ENCODE measurements at regions not wholly inside any gene's neighbourhood (a gene's known extent, or its start where the extent isn't known, plus 50 kb on each side); places are given as distances from the start of the nearest gene placed in this dataset.
"Not testable (repeated sequence)": the region's sequence is repeated elsewhere in the genome, so short reads cannot be mapped to it uniquely, and the experiment has no call there.

- intact Hi-C loops (cut with micrococcal nuclease) = not testable (repeated sequence)
Observed at GRCh38 chr4:4031446-4032135, 195.1 kb downstream of the OTOP1 start.

- intact Hi-C loops (cut with micrococcal nuclease) = not testable (repeated sequence)
Observed at GRCh38 chr4:4032364-4032763, 194.4 kb downstream of the OTOP1 start.

- intact Hi-C loops (cut with micrococcal nuclease) = not testable (repeated sequence)
Observed at GRCh38 chr4:4032801-4033605, 193.7 kb downstream of the OTOP1 start.

GRCh38 chr4:4037399-4038138 is 189.2 kb downstream of the OTOP1 start:
- intact Hi-C loops (cut with micrococcal nuclease) = not testable (repeated sequence)

GRCh38 chr4:4045823-4046222 is 180.9 kb downstream of the OTOP1 start:
- intact Hi-C loops (cut with micrococcal nuclease) = not testable (repeated sequence)

GRCh38 chr4:4046686-4047085 is 180.0 kb downstream of the OTOP1 start:
- intact Hi-C loops (cut with micrococcal nuclease) = not testable (repeated sequence)

- intact Hi-C loops (cut with micrococcal nuclease) = not testable (repeated sequence)
Observed at GRCh38 chr4:4047202-4047601, 179.5 kb downstream of the OTOP1 start.

- intact Hi-C loops (cut with micrococcal nuclease) = not testable (repeated sequence)
Observed at GRCh38 chr4:4048227-4048626, 178.5 kb downstream of the OTOP1 start.

- intact Hi-C loops (cut with micrococcal nuclease) = not testable (repeated sequence)
Observed at GRCh38 chr4:4050781-4051180, 175.9 kb downstream of the OTOP1 start.

GRCh38 chr4:4052933-4053332 is 173.8 kb downstream of the OTOP1 start:
- intact Hi-C loops (cut with micrococcal nuclease) = not testable (repeated sequence)

GRCh38 chr4:4057226-4057625 is 169.5 kb downstream of the OTOP1 start:
- intact Hi-C loops (cut with micrococcal nuclease) = not testable (repeated sequence)

GRCh38 chr4:4084171-4084570 is 142.6 kb downstream of the OTOP1 start:
- intact Hi-C loops (cut with micrococcal nuclease) = not testable (repeated sequence)

- intact Hi-C loops (cut with micrococcal nuclease) = not testable (repeated sequence)
Observed at GRCh38 chr4:4089716-4090419, 136.9 kb downstream of the OTOP1 start.

- intact Hi-C loops (cut with micrococcal nuclease) = not testable (repeated sequence)
Observed at GRCh38 chr4:4090720-4091119, 136.0 kb downstream of the OTOP1 start.

GRCh38 chr4:4092159-4092558 is 134.6 kb downstream of the OTOP1 start:
- intact Hi-C loops (cut with micrococcal nuclease) = not testable (repeated sequence)

GRCh38 chr4:4099610-4100009 is 127.1 kb downstream of the OTOP1 start:
- intact Hi-C loops (cut with micrococcal nuclease) = not testable (repeated sequence)

- intact Hi-C loops (cut with micrococcal nuclease) = loop anchor here (5.0 kb wide), 1 partner anchor 120 kb away; no protein-coding TSS in a partner anchor
Observed at GRCh38 chr4:4106923-4107322, 119.8 kb downstream of the OTOP1 start.

GRCh38 chr4:4107411-4108107 is 119.2 kb downstream of the OTOP1 start:
- intact Hi-C loops (cut with micrococcal nuclease) = loop anchor here (5.0 kb wide), 1 partner anchor 120 kb away; no protein-coding TSS in a partner anchor

GRCh38 chr4:4115381-4115780 is 111.3 kb downstream of the OTOP1 start:
- intact Hi-C loops (cut with micrococcal nuclease) = loop anchor here (5.0 kb wide), 1 partner anchor 37 kb away; no protein-coding TSS in a partner anchor

- intact Hi-C loops (cut with micrococcal nuclease) = loop anchor here (5.0 kb wide), 1 partner anchor 35 kb away; no protein-coding TSS in a partner anchor
Observed at GRCh38 chr4:4116901-4117300, 109.8 kb downstream of the OTOP1 start.

Measured in T-helper 1 cell treated with Interleukin-12 subunit alpha and Interleukin-12 subunit beta and Interleukin-4 antibody, amounts not matched to agents 30 ng/mL and 1 ng/mL, for 36 hours (primary cell).